ENCODE measurements at regions not wholly inside any gene's neighbourhood (a gene's known extent, or its start where the extent isn't known, plus 50 kb on each side); places are given as distances from the start of the nearest gene placed in this dataset.
"Not testable (repeated sequence)": the region's sequence is repeated elsewhere in the genome, so short reads cannot be mapped to it uniquely, and the experiment has no call there.

DNA sequence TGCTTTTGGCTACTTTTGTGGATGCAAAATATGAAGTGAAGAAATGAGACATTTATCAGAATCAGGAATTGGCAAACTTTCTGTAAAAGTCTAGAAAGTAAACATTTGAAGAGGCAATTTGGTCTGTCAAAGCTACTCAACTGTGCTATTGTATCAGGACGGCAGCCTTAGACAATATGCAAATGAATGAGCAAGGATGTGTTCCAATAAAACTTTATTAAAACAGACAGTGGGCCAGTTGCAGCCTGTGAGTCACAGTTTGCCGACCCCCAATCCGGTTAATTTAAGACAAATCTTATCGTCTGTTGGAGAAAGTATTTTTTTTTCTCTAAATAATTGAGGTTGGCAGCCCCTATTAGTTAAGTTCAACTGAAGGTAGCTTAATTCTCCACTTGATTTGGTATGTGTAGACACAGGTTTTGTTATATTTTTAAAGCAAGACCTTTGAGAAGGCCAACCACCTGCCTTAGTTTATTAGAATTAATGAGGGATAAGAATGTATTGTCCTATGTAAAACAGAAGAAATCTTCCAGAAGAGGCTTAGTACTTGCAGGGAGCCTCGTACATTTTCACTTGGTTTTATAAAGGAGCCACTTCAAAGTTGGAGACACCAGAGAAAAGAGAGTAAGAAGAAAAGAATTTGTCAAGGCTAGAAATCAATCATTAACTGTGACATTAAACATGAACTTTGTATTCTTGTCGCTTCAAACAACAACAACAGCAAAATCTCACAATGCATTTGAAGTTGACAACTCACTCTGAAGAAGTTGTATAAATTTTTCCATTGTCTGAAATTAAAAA is 81.6 kb upstream of the FAT1 start:
- H3K9me3 ChIP-seq (ENCODE audit: control insufficient read depth, low read depth, low read length): no peaks in the 10 kb centered on the region
- no peaks in the 10 kb centered on the region for H3K27me3 ChIP-seq (ENCODE audit: control insufficient read depth, insufficient read depth, low read length)
- H3K36me3 ChIP-seq (ENCODE audit: control insufficient read depth, insufficient read depth, low read length): no peaks in the 10 kb centered on the region
- 57% methylated on average over 1 of the region's 6 CpGs for WGBS (ENCODE audit: insufficient coverage, low lambda C conversion rate)
- H3K4me1 ChIP-seq (ENCODE audit: control insufficient read depth, insufficient read depth, low read length): peaks cover 9% of the 10 kb centered on the region
- H3K4me3 ChIP-seq (ENCODE audit: low read length): no peak overlapping the region
- peak in 1 of 2 donors; percentile 65 for DNase-seq
- H3K27ac ChIP-seq (ENCODE audit: low read length): peak overlapping the region; percentile 34

DNA sequence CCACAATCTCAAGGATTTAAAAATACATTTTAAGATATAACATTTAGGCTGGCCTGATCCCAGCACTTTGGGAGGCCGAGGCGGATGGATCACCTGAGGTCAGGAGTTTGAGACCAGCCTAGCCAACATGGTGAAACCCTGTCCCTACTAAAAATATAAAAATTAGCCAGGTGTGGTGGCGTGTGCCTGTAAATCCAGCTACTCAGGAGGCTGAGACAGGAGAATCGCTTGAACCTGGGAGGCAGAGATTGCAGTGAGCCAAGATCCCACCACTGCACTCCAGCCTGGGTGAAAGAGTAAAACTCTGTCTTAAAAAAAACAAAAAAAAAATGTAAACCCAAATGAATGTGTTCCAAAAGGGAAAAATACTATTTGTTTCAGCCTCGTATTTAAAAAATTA is 82.3 kb upstream of the FAT1 start:
- 100% methylated on average over 1 of the region's 5 CpGs for WGBS (ENCODE audit: insufficient coverage, low lambda C conversion rate)
- not testable (repeated sequence) for H3K36me3 ChIP-seq (ENCODE audit: control insufficient read depth, insufficient read depth, low read length); H3K4me3 ChIP-seq (ENCODE audit: low read length); H3K27ac ChIP-seq (ENCODE audit: low read length); H3K4me1 ChIP-seq (ENCODE audit: control insufficient read depth, insufficient read depth, low read length); H3K9me3 ChIP-seq (ENCODE audit: control insufficient read depth, low read depth, low read length); H3K27me3 ChIP-seq (ENCODE audit: control insufficient read depth, insufficient read depth, low read length); DNase-seq

DNA sequence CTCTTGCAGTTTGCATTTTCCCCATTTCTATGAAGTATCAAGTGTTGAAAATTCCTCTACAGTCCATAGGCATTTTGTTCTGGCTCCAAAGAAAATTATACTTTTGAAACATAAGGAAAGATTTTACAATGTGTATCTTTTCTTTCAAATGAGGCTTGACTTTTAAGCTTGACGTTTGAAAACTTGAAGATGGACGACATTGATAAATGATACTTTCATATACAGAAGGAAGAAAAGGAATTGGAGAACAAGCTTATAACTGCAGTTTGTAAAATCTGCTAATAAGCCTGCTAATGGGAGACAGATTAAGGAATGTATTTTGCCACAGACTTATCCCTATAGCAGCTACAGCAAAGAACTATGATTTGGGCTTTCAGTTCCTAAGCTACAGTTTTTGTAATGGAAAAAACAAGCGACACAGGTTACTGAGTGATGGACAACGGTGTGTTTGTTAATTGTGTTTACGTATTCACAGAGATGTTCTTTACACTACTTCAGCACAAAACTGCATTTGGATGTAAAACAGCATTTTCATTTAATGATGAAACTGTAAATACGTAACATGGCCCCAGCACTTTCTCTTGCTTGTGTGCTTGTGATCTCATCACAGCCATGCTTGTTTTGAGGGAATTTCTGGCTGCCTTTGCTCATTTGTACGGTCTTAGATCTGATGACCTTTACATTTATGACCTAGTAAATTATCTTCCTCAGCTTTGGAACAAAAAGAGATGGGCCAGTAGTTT is 83.2 kb upstream of the FAT1 start:
- Histone ChIP-seq H3K4me3 (ENCODE audit: low read length) (no peak overlapping the region), H3K36me3 (ENCODE audit: control insufficient read depth, insufficient read depth, low read length) (no peaks in the 10 kb centered on the region), H3K9me3 (ENCODE audit: control insufficient read depth, low read depth, low read length) (no peaks in the 10 kb centered on the region), H3K27ac (ENCODE audit: low read length) (no peak overlapping the region), H3K27me3 (ENCODE audit: control insufficient read depth, insufficient read depth, low read length) (no peaks in the 10 kb centered on the region), H3K4me1 (ENCODE audit: control insufficient read depth, insufficient read depth, low read length) (peaks cover 9% of the 10 kb centered on the region)
- DNase-seq: no peak
- WGBS (ENCODE audit: insufficient coverage, low lambda C conversion rate): 73% methylated on average over 3 of the region's 7 CpGs

DNA sequence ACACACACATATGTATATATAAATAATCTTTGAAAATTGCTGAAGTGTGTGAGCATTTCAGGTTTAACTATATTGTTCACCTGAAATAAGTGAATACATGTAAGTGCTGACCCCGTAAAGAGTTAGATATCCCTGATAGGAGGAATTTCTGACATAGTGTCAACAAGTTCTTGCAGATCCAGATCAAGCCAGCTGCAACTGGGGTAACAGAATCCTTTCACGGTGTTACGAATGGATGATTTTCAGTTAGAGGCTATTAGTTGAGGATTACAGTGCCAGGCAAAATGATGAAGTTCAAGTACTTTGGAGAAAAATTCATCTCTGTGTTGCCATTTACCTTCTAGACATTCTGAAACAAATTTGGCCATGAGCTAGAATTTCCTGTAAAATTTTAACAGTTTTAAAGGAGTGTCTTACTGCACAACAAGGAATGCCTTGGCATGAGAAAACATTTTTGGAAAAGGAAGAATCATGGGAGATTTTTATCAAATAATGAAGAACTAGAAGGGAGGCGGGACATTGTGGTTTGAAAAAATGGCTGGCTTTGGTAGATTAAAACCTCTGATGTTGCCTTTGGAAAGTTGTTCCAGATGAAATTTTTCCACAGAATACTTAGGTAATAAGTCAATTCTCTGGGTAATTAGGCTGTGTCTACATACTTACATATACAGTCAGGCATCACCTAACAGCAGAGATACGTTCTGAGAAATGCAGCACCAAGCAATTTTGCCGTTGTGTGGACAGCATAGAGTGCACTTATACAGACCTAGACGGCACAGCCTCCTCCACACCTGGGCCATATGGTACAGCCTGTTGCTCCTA is 84.4 kb upstream of the FAT1 start:
- H3K27ac ChIP-seq (ENCODE audit: low read length): no peak overlapping the region
- H3K9me3 ChIP-seq (ENCODE audit: control insufficient read depth, low read depth, low read length): no peaks in the 10 kb centered on the region
- 100% methylated on average over 1 of the region's 7 CpGs for WGBS (ENCODE audit: insufficient coverage, low lambda C conversion rate)
- no peak for DNase-seq
- H3K4me3 ChIP-seq (ENCODE audit: low read length): no peak overlapping the region
- H3K4me1 ChIP-seq (ENCODE audit: control insufficient read depth, insufficient read depth, low read length): peaks cover 9% of the 10 kb centered on the region
- no peaks in the 10 kb centered on the region for H3K36me3 ChIP-seq (ENCODE audit: control insufficient read depth, insufficient read depth, low read length)
- H3K27me3 ChIP-seq (ENCODE audit: control insufficient read depth, insufficient read depth, low read length): no peaks in the 10 kb centered on the region

DNA sequence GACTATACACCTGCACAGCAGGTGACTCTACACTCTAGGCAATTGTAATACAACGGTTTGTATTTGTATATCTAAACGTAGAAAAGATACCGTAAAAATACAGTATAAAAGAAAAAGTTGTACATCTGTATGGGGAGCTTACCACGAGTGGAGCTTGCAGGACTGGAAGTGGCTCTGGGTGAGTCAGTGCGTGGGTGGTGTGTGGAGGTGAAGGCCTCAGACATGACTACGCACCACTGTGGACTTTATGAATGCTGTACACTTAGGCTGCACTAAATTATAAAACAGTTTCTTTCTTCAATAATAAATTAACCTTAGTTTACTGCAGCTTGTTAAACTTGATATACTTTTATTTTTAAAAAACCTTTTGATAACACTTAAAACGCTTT is 85.0 kb upstream of the FAT1 start:
- H3K9me3 ChIP-seq (ENCODE audit: control insufficient read depth, low read depth, low read length): no peaks in the 10 kb centered on the region
- no peak for DNase-seq
- peaks cover 9% of the 10 kb centered on the region for H3K4me1 ChIP-seq (ENCODE audit: control insufficient read depth, insufficient read depth, low read length)
- no peak overlapping the region for H3K27ac ChIP-seq (ENCODE audit: low read length)
- 100% methylated on average over 1 of the region's 7 CpGs for whole genome bisulfite sequencing (ENCODE audit: insufficient coverage, low lambda C conversion rate)
- no peaks in the 10 kb centered on the region for H3K36me3 ChIP-seq (ENCODE audit: control insufficient read depth, insufficient read depth, low read length)
- H3K4me3 ChIP-seq (ENCODE audit: low read length): no peak overlapping the region
- H3K27me3 ChIP-seq (ENCODE audit: control insufficient read depth, insufficient read depth, low read length): no peaks in the 10 kb centered on the region

DNA sequence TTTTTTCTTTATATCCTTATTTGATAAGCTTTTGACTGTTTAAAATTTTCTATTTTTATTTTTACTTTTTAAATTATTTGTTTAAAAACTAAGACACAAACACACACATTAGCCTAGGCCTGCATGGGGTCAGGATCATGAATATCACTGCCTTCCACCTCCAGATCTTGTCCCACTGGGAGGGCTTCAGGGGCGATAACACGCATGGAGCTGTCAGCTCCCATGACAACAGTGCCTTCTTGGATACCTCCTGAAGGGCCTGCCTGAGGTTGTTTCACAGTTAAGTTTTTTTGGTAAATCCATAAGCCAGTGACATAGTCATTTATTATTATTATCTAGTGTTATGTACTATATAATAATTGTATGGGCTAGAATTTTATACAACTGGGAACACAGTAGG is 85.4 kb upstream of the FAT1 start:
- no peak overlapping the region for H3K27ac ChIP-seq (ENCODE audit: low read length)
- no peak for DNase-seq
- H3K27me3 ChIP-seq (ENCODE audit: control insufficient read depth, insufficient read depth, low read length): no peaks in the 10 kb centered on the region
- no peaks in the 10 kb centered on the region for H3K9me3 ChIP-seq (ENCODE audit: control insufficient read depth, low read depth, low read length)
- H3K4me1 ChIP-seq (ENCODE audit: control insufficient read depth, insufficient read depth, low read length): peaks cover 9% of the 10 kb centered on the region
- no peak overlapping the region for H3K4me3 ChIP-seq (ENCODE audit: low read length)
- no CpG with 5 or more reads among the region's 2 CpGs for WGBS (ENCODE audit: insufficient coverage, low lambda C conversion rate)
- no peaks in the 10 kb centered on the region for H3K36me3 ChIP-seq (ENCODE audit: control insufficient read depth, insufficient read depth, low read length)

DNA sequence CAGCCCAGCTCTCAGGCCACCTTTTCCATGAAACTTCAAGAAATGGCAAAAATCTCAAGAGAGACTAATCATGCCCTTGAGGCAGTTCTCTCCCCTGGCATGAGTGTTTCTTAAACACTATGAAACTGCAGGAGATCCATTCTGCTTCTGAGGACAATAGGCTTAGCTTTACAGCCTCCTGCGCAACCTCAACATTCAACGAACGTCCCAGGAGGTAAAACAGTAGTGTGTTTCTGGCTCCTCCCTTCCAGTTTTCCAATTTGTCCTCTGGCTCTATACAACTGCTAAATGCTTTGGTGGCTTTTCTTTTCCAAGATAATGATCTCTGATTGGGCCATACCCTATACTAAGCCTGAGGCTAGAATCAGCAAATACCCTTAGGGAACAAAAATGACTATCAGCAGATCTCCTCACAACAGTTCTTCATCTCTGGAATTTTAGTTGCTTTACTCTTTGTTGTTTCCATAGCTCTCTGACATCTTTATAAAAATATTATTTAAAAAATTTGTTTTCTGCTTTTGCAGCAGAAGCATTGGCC is 87.0 kb upstream of the FAT1 start:
- Histone ChIP-seq H3K4me3 (ENCODE audit: low read length) (no peak overlapping the region), H3K4me1 (ENCODE audit: control insufficient read depth, insufficient read depth, low read length) (peaks cover 2% of the 10 kb centered on the region), H3K27ac (ENCODE audit: low read length) (no peak overlapping the region), H3K27me3 (ENCODE audit: control insufficient read depth, insufficient read depth, low read length) (no peaks in the 10 kb centered on the region), H3K36me3 (ENCODE audit: control insufficient read depth, insufficient read depth, low read length) (no peaks in the 10 kb centered on the region), H3K9me3 (ENCODE audit: control insufficient read depth, low read depth, low read length) (no peaks in the 10 kb centered on the region)
- no peak for DNase-seq
- 100% methylated on average over 1 of the region's 3 CpGs for WGBS (ENCODE audit: insufficient coverage, low lambda C conversion rate)

DNA sequence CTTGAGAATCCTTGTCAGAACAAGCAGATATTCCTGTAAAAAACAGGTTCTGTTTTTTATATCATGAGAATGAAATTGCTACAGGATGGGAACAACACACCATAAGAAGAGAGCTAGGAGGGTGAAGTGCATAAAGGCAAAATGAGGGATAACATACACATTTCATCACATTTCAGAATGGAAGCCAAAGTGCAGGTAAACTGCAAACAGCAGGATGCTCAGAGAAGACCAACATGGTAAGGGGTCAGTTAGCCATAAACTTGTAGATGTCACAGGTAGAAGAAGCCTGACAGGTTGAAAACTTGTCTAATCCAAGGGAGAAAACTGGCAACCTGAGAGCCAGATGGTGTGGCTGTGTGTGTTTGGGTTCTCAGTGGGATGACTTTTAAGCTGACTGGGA is 88.9 kb upstream of the FAT1 start:
- Histone ChIP-seq H3K36me3 (ENCODE audit: control insufficient read depth, insufficient read depth, low read length) (no peaks in the 10 kb centered on the region), H3K9me3 (ENCODE audit: control insufficient read depth, low read depth, low read length) (no peaks in the 10 kb centered on the region), H3K27ac (ENCODE audit: low read length) (no peak overlapping the region), H3K4me1 (ENCODE audit: control insufficient read depth, insufficient read depth, low read length) (no peaks in the 10 kb centered on the region), H3K4me3 (ENCODE audit: low read length) (no peak overlapping the region), H3K27me3 (ENCODE audit: control insufficient read depth, insufficient read depth, low read length) (no peaks in the 10 kb centered on the region)
- DNase-seq: no peak

DNA sequence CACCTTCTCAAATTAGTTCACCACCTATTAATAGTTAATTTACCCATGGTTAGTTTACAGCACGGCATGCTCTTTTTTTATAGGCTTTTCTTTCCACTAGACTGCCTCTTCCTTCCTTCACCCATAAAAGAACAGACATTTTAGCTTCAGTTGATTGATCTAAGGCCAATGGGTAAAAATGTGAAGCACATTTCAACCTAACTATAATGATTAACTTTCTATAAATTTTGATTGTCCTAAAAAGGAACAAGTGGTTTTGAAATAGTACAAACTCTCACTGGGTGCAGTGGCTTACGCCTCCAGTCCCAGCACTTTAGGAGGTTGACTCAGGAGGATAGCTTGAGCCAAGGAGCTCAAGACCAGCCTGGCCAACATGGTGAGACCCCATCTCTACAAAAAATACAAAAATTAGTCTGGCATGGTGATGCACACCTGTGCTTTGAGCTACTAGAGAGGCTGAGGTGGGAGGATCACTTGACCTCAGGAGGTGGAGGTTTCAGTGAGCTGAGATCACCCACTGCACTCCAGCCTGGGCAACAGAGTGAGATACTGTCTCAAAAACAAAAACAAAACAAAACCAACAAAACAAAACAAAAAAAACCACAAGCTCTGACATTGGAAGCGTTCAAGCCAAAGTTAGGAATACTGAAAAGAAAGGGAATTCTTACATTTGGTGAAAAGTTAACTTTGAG is 89.9 kb upstream of the FAT1 start:
- H3K9me3 ChIP-seq (ENCODE audit: control insufficient read depth, low read depth, low read length): no peaks in the 10 kb centered on the region
- H3K36me3 ChIP-seq (ENCODE audit: control insufficient read depth, insufficient read depth, low read length): no peaks in the 10 kb centered on the region
- H3K27ac ChIP-seq (ENCODE audit: low read length): no peak overlapping the region
- DNase-seq: no peak
- H3K4me3 ChIP-seq (ENCODE audit: low read length): no peak overlapping the region
- 92% methylated on average over 2 of the region's 3 CpGs for WGBS (ENCODE audit: insufficient coverage, low lambda C conversion rate)
- no peaks in the 10 kb centered on the region for H3K27me3 ChIP-seq (ENCODE audit: control insufficient read depth, insufficient read depth, low read length)
- no peaks in the 10 kb centered on the region for H3K4me1 ChIP-seq (ENCODE audit: control insufficient read depth, insufficient read depth, low read length)

DNA sequence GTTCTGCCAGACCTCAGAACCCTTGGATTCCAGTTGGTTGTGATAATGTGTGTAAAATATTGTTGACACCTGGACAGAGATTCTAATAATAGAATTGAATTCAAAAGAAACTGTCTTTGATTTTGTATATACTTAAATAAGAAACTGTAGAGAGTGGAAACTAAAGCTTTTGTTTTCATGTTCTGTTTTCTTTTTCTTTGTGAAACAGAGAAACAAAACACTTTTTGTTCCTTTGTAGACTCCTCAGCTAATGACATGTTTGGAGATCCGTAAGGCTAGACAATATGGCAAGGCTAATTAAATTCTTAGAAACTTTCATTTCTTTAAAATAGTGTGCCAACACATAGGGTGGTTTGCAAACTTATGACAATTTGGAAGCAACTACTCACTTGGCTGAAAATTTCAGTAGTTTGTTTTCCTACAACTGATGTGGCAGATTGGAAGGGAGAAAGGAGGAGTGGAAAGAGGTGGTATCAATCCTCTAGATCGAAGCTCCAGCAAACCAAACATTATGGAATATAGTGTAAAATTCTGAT is 90.9 kb upstream of the FAT1 start:
- H3K36me3 ChIP-seq (ENCODE audit: control insufficient read depth, insufficient read depth, low read length): no peaks in the 10 kb centered on the region
- H3K9me3 ChIP-seq (ENCODE audit: control insufficient read depth, low read depth, low read length): no peaks in the 10 kb centered on the region
- WGBS (ENCODE audit: insufficient coverage, low lambda C conversion rate): 100% methylated on average over 1 of the region's 2 CpGs
- no peak overlapping the region for H3K27ac ChIP-seq (ENCODE audit: low read length)
- H3K27me3 ChIP-seq (ENCODE audit: control insufficient read depth, insufficient read depth, low read length): no peaks in the 10 kb centered on the region
- no peak overlapping the region for H3K4me3 ChIP-seq (ENCODE audit: low read length)
- H3K4me1 ChIP-seq (ENCODE audit: control insufficient read depth, insufficient read depth, low read length): no peaks in the 10 kb centered on the region
- no peak for DNase-seq
